ENCODE measurements at regions not wholly inside any gene's neighbourhood (a gene's known extent, or its start where the extent isn't known, plus 50 kb on each side); places are given as distances from the start of the nearest gene placed in this dataset.

- no peaks in the 10 kb centered on the region for H3K9me3 ChIP-seq (ENCODE audit: severe bottlenecking)
- no peak overlapping the region for H3K27ac ChIP-seq
- H3K4me3 ChIP-seq (ENCODE audit: low read depth, low read length): no peak overlapping the region
- H3K27me3 ChIP-seq (ENCODE audit: insufficient read depth, low read depth, severe bottlenecking): no peaks in the 10 kb centered on the region
- no peaks in the 10 kb centered on the region for H3K36me3 ChIP-seq
- DNase-seq: no peak
- TF ChIP-seq CTCF (IDR thresholded peaks at IDR 0.05; ENCODE audit: low read depth, low read length): no peak
Measured at GRCh38 chr21:23664193-23664694, 1943.0 kb downstream of the MRPL39 start.

GRCh38 chr21:23660560-23660959, 1946.7 kb downstream of the MRPL39 start:
- Histone ChIP-seq H3K27ac (no peak overlapping the region), H3K9me3 (ENCODE audit: severe bottlenecking) (no peaks in the 10 kb centered on the region), H3K27me3 (ENCODE audit: insufficient read depth, low read depth, severe bottlenecking) (no peaks in the 10 kb centered on the region), H3K36me3 (no peaks in the 10 kb centered on the region), H3K4me3 (ENCODE audit: low read depth, low read length) (no peak overlapping the region)
- no peak for TF ChIP-seq CTCF (IDR thresholded peaks at IDR 0.05; ENCODE audit: low read depth, low read length)
- DNase-seq: no peak

GRCh38 chr21:23644768-23645167, 1962.5 kb downstream of the MRPL39 start:
- H3K4me3 ChIP-seq (ENCODE audit: low read depth, low read length): no peak overlapping the region
- H3K36me3 ChIP-seq: no peaks in the 10 kb centered on the region
- no peak for DNase-seq
- no peaks in the 10 kb centered on the region for H3K9me3 ChIP-seq (ENCODE audit: severe bottlenecking)
- no peak for TF ChIP-seq CTCF (IDR thresholded peaks at IDR 0.05; ENCODE audit: low read depth, low read length)
- H3K27ac ChIP-seq: no peak overlapping the region
- no peaks in the 10 kb centered on the region for H3K27me3 ChIP-seq (ENCODE audit: insufficient read depth, low read depth, severe bottlenecking)

GRCh38 chr21:23639721-23640120, 1967.6 kb downstream of the MRPL39 start:
- Histone ChIP-seq H3K4me3 (ENCODE audit: low read depth, low read length) (no peak overlapping the region), H3K36me3 (no peaks in the 10 kb centered on the region), H3K27me3 (ENCODE audit: insufficient read depth, low read depth, severe bottlenecking) (no peaks in the 10 kb centered on the region), H3K9me3 (ENCODE audit: severe bottlenecking) (no peaks in the 10 kb centered on the region), H3K27ac (no peak overlapping the region)
- TF ChIP-seq CTCF (IDR thresholded peaks at IDR 0.05; ENCODE audit: low read depth, low read length): no peak
- no peak for DNase-seq

- H3K27ac ChIP-seq: no peak overlapping the region
- H3K9me3 ChIP-seq (ENCODE audit: severe bottlenecking): no peaks in the 10 kb centered on the region
- H3K4me3 ChIP-seq (ENCODE audit: low read depth, low read length): no peak overlapping the region
- no peaks in the 10 kb centered on the region for H3K36me3 ChIP-seq
- no peaks in the 10 kb centered on the region for H3K27me3 ChIP-seq (ENCODE audit: insufficient read depth, low read depth, severe bottlenecking)
- TF ChIP-seq CTCF (IDR thresholded peaks at IDR 0.05; ENCODE audit: low read depth, low read length): no peak
- DNase-seq: no peak
Measured at GRCh38 chr21:23638131-23638695, 1969.1 kb downstream of the MRPL39 start.

GRCh38 chr21:23633447-23633940, 1973.8 kb downstream of the MRPL39 start:
- no peak for TF ChIP-seq CTCF (IDR thresholded peaks at IDR 0.05; ENCODE audit: low read depth, low read length)
- DNase-seq: no peak
- Histone ChIP-seq H3K27me3 (ENCODE audit: insufficient read depth, low read depth, severe bottlenecking) (no peaks in the 10 kb centered on the region), H3K4me3 (ENCODE audit: low read depth, low read length) (no peak overlapping the region), H3K27ac (no peak overlapping the region), H3K9me3 (ENCODE audit: severe bottlenecking) (no peaks in the 10 kb centered on the region), H3K36me3 (no peaks in the 10 kb centered on the region)

All from WERI-Rb-1 (cell line).